Osteoblast (primary cell): ENCODE measurements at regions not wholly inside any gene's neighbourhood (a gene's known extent, or its start where the extent isn't known, plus 50 kb on each side); places are given as distances from the start of the nearest gene placed in this dataset.

Source experiments
- DNase-seq: peaks from one replicate; pipeline ENCODE4 v3.0.0; 2011; ENCODE audit warnings: low spot score, mixed read lengths; ENCODE audit not compliant: insufficient read length; ENCODE audit errors: missing footprints
- H2AFZ ChIP-seq: 2 replicates; pipeline ENCODE4 v1.6.0; 2011; ENCODE audit warnings: mild to moderate bottlenecking, low read length
- H3K27ac ChIP-seq: 2 replicates; pipeline ENCODE4 v1.5.1; 2011; ENCODE audit warnings: mild to moderate bottlenecking, low read depth, low read length, moderate library complexity
- H3K27me3 ChIP-seq: 2 replicates; pipeline ENCODE4 v1.6.0; 2012; ENCODE audit warnings: mild to moderate bottlenecking, control low read depth, inconsistent platforms, low read length, moderate library complexity; ENCODE audit not compliant: insufficient read depth
- H3K36me3 ChIP-seq: 2 replicates; pipeline ENCODE4 v1.5.1; 2011; ENCODE audit warnings: mild to moderate bottlenecking, low read length, control low read depth, moderate library complexity; ENCODE audit not compliant: insufficient read depth
- H3K4me1 ChIP-seq: 2 replicates; pipeline ENCODE4 v1.5.1; 2011; ENCODE audit warnings: mild to moderate bottlenecking, low read length, control low read depth, moderate library complexity; ENCODE audit not compliant: insufficient read depth
- H3K4me2 ChIP-seq: 2 replicates; pipeline ENCODE4 v1.6.0; 2011; ENCODE audit warnings: mild to moderate bottlenecking, low read length; ENCODE audit not compliant: insufficient read depth
- H3K4me3 ChIP-seq: fragments of 200-600 bp; sonication (generic); 3 replicates; pipeline ENCODE4 v1.5.1; 2012; ENCODE audit warnings: mild to moderate bottlenecking, low read length, inconsistent platforms; ENCODE audit not compliant: insufficient read depth
- H3K79me2 ChIP-seq: 2 replicates; pipeline ENCODE4 v1.6.0; 2012; ENCODE audit warnings: mild to moderate bottlenecking, low read length, control low read depth, inconsistent platforms; ENCODE audit not compliant: insufficient read depth
- H3K9me3 ChIP-seq: 2 replicates; pipeline ENCODE4 v1.5.1; 2011; ENCODE audit warnings: low read depth, low read length, control low read depth
- H4K20me1 ChIP-seq: 2 replicates; pipeline ENCODE4 v1.6.0; 2012; ENCODE audit warnings: mild to moderate bottlenecking, low read length, control low read depth; ENCODE audit not compliant: insufficient read depth
- CTCF ChIP-seq: IDR thresholded peaks from 2 replicates; pipeline ENCODE4 v1.5.1; 2011; ENCODE audit warnings: mild to moderate bottlenecking, low read depth, low read length, moderate library complexity; ENCODE audit errors: extremely low read depth

- TF ChIP-seq CTCF = no peak
- Histone ChIP-seq H3K79me2 (no peaks in the 10 kb centered on the region), H3K4me3 (no peak overlapping the region), H3K4me1 (no peaks in the 10 kb centered on the region), H4K20me1 (no peaks in the 10 kb centered on the region), H3K27ac (no peak overlapping the region), H3K27me3 (no peaks in the 10 kb centered on the region), H3K36me3 (no peaks in the 10 kb centered on the region), H3K9me3 (no peaks in the 10 kb centered on the region), H3K4me2 (no peak overlapping the region), H2AFZ (no peak overlapping the region)
- no peak for DNase-seq
Observed at GRCh38 chr2:122583159-122583917, 827.9 kb downstream of the TSN start.

- Histone ChIP-seq H3K27me3 (no peaks in the 10 kb centered on the region), H3K79me2 (no peaks in the 10 kb centered on the region), H3K4me3 (no peak overlapping the region), H3K27ac (no peak overlapping the region), H3K36me3 (no peaks in the 10 kb centered on the region), H3K9me3 (no peaks in the 10 kb centered on the region), H2AFZ (no peak overlapping the region), H3K4me2 (no peak overlapping the region), H3K4me1 (no peaks in the 10 kb centered on the region), H4K20me1 (no peaks in the 10 kb centered on the region)
- no peak for DNase-seq
- TF ChIP-seq CTCF = no peak
Observed at GRCh38 chr2:122590524-122590923, 835.1 kb downstream of the TSN start.

GRCh38 chr2:122595065-122595464, 839.6 kb downstream of the TSN start:
- no peaks in the 10 kb centered on the region for H3K27me3 ChIP-seq
- TF ChIP-seq CTCF = no peak
- no peak overlapping the region for H3K4me2 ChIP-seq
- no peaks in the 10 kb centered on the region for H3K36me3 ChIP-seq
- no peaks in the 10 kb centered on the region for H4K20me1 ChIP-seq
- no peaks in the 10 kb centered on the region for H3K79me2 ChIP-seq
- H3K9me3 ChIP-seq = no peaks in the 10 kb centered on the region
- H3K27ac ChIP-seq = no peak overlapping the region
- no peak overlapping the region for H2AFZ ChIP-seq
- H3K4me3 ChIP-seq = no peak overlapping the region
- no peaks in the 10 kb centered on the region for H3K4me1 ChIP-seq
- no peak for DNase-seq

- Histone ChIP-seq H3K27me3 (no peaks in the 10 kb centered on the region), H3K36me3 (no peaks in the 10 kb centered on the region), H3K4me2 (no peak overlapping the region), H3K79me2 (no peaks in the 10 kb centered on the region), H3K27ac (no peak overlapping the region), H4K20me1 (no peaks in the 10 kb centered on the region), H3K4me1 (no peaks in the 10 kb centered on the region), H2AFZ (no peak overlapping the region), H3K4me3 (no peak overlapping the region), H3K9me3 (no peaks in the 10 kb centered on the region)
- no peak for DNase-seq
- TF ChIP-seq CTCF = no peak
Observed at GRCh38 chr2:122596598-122596997, 841.1 kb downstream of the TSN start.
